Uterus (tissue), 2 donors: ENCODE measurements at regions not wholly inside any gene's neighbourhood (a gene's known extent, or its start where the extent isn't known, plus 50 kb on each side); places are given as distances from the start of the nearest gene placed in this dataset.

Source experiments
- POLR2A ChIP-seq, 2 donors: fragments of 450-650 bp; IDR thresholded peaks; one replicate each; pipeline ENCODE4 v1.6.1; 2016; ENCODE audit warnings: antibody characterized with exemption in 2 of 2, mild to moderate bottlenecking in 1 of 2, moderate library complexity in 1 of 2
- TF ChIP-seq, protein P1 (sequence below), 4 experiments: fragments of 200-600 bp in 2 of 4; fragments of 450-650 bp in 2 of 4; sonication (generic) in 2 of 4; IDR thresholded peaks; one replicate each; pipeline ENCODE4 v1.5.1; 2016 to 2019; ENCODE audit warnings: antibody characterized with exemption in 4 of 4, mild to moderate bottlenecking in 2 of 4, moderate library complexity in 1 of 4

DNA sequence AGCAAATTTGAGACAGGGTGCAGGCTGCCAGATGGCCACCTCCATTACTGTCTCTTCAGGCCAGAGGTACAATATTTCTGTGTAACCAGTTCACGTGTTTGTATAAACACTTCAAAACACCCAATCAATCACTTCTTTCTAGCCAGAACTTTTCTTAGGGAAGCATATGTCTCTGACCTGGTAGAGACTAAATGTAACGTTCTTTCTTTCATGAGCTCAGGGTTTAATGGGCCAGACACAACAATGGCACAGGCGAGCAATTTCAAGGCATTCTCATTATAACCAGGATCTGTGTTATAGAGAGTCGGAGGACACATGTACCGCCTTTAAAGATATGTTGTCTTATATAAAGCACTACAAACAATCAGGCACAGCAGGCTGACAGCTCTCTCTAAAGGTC is 1846.4 kb upstream of the PIK3C3 start:
- TF ChIP-seq, protein P1, sequence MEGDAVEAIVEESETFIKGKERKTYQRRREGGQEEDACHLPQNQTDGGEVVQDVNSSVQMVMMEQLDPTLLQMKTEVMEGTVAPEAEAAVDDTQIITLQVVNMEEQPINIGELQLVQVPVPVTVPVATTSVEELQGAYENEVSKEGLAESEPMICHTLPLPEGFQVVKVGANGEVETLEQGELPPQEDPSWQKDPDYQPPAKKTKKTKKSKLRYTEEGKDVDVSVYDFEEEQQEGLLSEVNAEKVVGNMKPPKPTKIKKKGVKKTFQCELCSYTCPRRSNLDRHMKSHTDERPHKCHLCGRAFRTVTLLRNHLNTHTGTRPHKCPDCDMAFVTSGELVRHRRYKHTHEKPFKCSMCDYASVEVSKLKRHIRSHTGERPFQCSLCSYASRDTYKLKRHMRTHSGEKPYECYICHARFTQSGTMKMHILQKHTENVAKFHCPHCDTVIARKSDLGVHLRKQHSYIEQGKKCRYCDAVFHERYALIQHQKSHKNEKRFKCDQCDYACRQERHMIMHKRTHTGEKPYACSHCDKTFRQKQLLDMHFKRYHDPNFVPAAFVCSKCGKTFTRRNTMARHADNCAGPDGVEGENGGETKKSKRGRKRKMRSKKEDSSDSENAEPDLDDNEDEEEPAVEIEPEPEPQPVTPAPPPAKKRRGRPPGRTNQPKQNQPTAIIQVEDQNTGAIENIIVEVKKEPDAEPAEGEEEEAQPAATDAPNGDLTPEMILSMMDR (IDR thresholded peaks at IDR 0.05) = no peak
- TF ChIP-seq POLR2A (IDR thresholded peaks at IDR 0.05) = no peak
